SU-DHL-6 (cell line): ENCODE measurements at regions not wholly inside any gene's neighbourhood (a gene's known extent, or its start where the extent isn't known, plus 50 kb on each side); places are given as distances from the start of the nearest gene placed in this dataset.

Experiments
- EZH2phosphoT487 ChIP-seq: fragments of 200-600 bp; sonication (generic), shearing (Covaris generic); conservative IDR thresholded peaks from 2 replicates; pipeline ENCODE4 v1.6.1; 2018; ENCODE audit warnings: mild to moderate bottlenecking, antibody characterized with exemption, low read length, moderate library complexity, mixed read lengths
- TF ChIP-seq, protein P1 (sequence below): fragments of 200-600 bp; sonication (generic); IDR thresholded peaks from one replicate; pipeline ENCODE4 v1.5.1; 2017; ENCODE audit warnings: antibody characterized with exemption, mild to moderate bottlenecking, low read length, moderate library complexity; ENCODE audit not compliant: insufficient read depth, poor library complexity, severe bottlenecking

- TF ChIP-seq, protein P1, sequence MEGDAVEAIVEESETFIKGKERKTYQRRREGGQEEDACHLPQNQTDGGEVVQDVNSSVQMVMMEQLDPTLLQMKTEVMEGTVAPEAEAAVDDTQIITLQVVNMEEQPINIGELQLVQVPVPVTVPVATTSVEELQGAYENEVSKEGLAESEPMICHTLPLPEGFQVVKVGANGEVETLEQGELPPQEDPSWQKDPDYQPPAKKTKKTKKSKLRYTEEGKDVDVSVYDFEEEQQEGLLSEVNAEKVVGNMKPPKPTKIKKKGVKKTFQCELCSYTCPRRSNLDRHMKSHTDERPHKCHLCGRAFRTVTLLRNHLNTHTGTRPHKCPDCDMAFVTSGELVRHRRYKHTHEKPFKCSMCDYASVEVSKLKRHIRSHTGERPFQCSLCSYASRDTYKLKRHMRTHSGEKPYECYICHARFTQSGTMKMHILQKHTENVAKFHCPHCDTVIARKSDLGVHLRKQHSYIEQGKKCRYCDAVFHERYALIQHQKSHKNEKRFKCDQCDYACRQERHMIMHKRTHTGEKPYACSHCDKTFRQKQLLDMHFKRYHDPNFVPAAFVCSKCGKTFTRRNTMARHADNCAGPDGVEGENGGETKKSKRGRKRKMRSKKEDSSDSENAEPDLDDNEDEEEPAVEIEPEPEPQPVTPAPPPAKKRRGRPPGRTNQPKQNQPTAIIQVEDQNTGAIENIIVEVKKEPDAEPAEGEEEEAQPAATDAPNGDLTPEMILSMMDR = no peak
- no peak for TF ChIP-seq EZH2phosphoT487
Measured at GRCh38 chr15:29380466-29380865, 110.8 kb upstream of the NSMCE3 start.
